Stimulated activated CD4-positive, alpha-beta T cell treated with anti-CD3 and anti-CD28 coated beads, Interleukin-2, amount 100 ng/mL, for 48 hours (primary cell): ENCODE measurements at regions not wholly inside any gene's neighbourhood (a gene's known extent, or its start where the extent isn't known, plus 50 kb on each side); places are given as distances from the start of the nearest gene placed in this dataset.

ENCODE experiments used
- DNase-seq, 2 donors: peaks; one replicate each; pipeline ENCODE4 v3.0.0-alpha.2; 2020

GRCh38 chr2:238689871-238690389, 158.0 kb upstream of the TWIST2 start:
- DNase-seq = no peak

- DNase-seq = no peak
These were observed 157.4 kb upstream of the TWIST2 start for GRCh38 chr2:238690511-238690910.

- DNase-seq = no peak
These were observed 156.0 kb upstream of the TWIST2 start for GRCh38 chr2:238691596-238692491.

- DNase-seq = no peak
These were observed 155.3 kb upstream of the TWIST2 start for GRCh38 chr2:238692562-238692961.

- no peak for DNase-seq
These were observed 154.4 kb upstream of the TWIST2 start for GRCh38 chr2:238693337-238694093.

- no peak for DNase-seq
These were observed 153.6 kb upstream of the TWIST2 start for GRCh38 chr2:238694136-238694755.

GRCh38 chr2:238694922-238695321, 153.0 kb upstream of the TWIST2 start:
- no peak for DNase-seq

GRCh38 chr2:238695538-238695937, 152.3 kb upstream of the TWIST2 start:
- DNase-seq = no peak

GRCh38 chr2:238696331-238696730, 151.6 kb upstream of the TWIST2 start:
- DNase-seq = no peak

- DNase-seq = no peak
These were observed 151.1 kb upstream of the TWIST2 start for GRCh38 chr2:238696786-238697185.

GRCh38 chr2:238697193-238698071, 150.5 kb upstream of the TWIST2 start:
- DNase-seq = no peak

GRCh38 chr2:238698072-238698352, 149.9 kb upstream of the TWIST2 start:
- DNase-seq = no peak

- no peak for DNase-seq
These were observed 149.2 kb upstream of the TWIST2 start for GRCh38 chr2:238698451-238699306.

GRCh38 chr2:238699307-238700116, 148.4 kb upstream of the TWIST2 start:
- no peak for DNase-seq

GRCh38 chr2:238700117-238700457, 147.8 kb upstream of the TWIST2 start:
- no peak for DNase-seq

- DNase-seq = no peak
These were observed 147.2 kb upstream of the TWIST2 start for GRCh38 chr2:238700506-238701340.

GRCh38 chr2:238701341-238702206, 146.3 kb upstream of the TWIST2 start:
- no peak for DNase-seq

- DNase-seq = no peak
These were observed 145.4 kb upstream of the TWIST2 start for GRCh38 chr2:238702276-238703052.
